Tibial artery (tissue), 4 donors: ENCODE measurements at regions not wholly inside any gene's neighbourhood (a gene's known extent, or its start where the extent isn't known, plus 50 kb on each side); places are given as distances from the start of the nearest gene placed in this dataset.
A peak's percentile ranks its signal among the peaks of the same experiment; 100 is the strongest.

Source experiments
- DNase-seq, 2 donors: peaks; one replicate each; pipeline ENCODE4 v3.0.0-alpha.2; 2019
- H3K27ac ChIP-seq, 2 donors: fragments of 200-600 bp; sonication (generic) in 1 of 2; 1 replicate in 1 of 2; 2 replicates in 1 of 2; pipeline ENCODE4 v1.5.1; 2018 to 2019; ENCODE audit warnings: mild to moderate bottlenecking in 1 of 2
- H3K27me3 ChIP-seq, 2 donors: fragments of 200-600 bp; sonication (generic) in 1 of 2; one replicate each; pipeline versions ENCODE4 v1.5.1 to v1.6.0; 2016 to 2019
- H3K36me3 ChIP-seq, 3 donors: fragments of 200-600 bp; sonication (generic) in 2 of 3; one replicate each; pipeline ENCODE4 v1.5.1; 2016 to 2019; ENCODE audit warnings: mild to moderate bottlenecking in 2 of 3
- H3K4me1 ChIP-seq, 4 donors: fragments of 200-600 bp; sonication (generic) in 2 of 4; 1 replicate in 3 of 4; 2 replicates in 1 of 4; pipeline ENCODE4 v1.5.1; 2016 to 2019
- H3K4me3 ChIP-seq, 2 donors: fragments of 200-600 bp; sonication (generic) in 1 of 2; 1 replicate in 1 of 2; 2 replicates in 1 of 2; pipeline ENCODE4 v1.5.1; 2018 to 2019; ENCODE audit warnings: mild to moderate bottlenecking in 2 of 2
- H3K9me3 ChIP-seq, 3 donors: fragments of 200-600 bp; sonication (generic) in 1 of 3; one replicate each; pipeline ENCODE4 v1.5.1; 2016 to 2019
- CTCF ChIP-seq, 2 experiments: fragments of 200-600 bp in 1 of 2; fragments of 450-650 bp in 1 of 2; IDR thresholded peaks; one replicate each; pipeline ENCODE4 v1.5.1; 2017 to 2019; ENCODE audit warnings: antibody characterized with exemption in 2 of 2, mild to moderate bottlenecking in 1 of 2, moderate library complexity in 1 of 2
- intact Hi-C: fragments of 100-400 bp; cut with DNase I; formaldehyde crosslinking; loops from one replicate; pipeline ENCODE4 v1.15.0; 2023; ENCODE audit warnings: low total_unique reads

GRCh38 chr1:55507578-55507931, 292.4 kb upstream of the USP24 start:
- no peaks in the 10 kb centered on the region for H3K36me3 ChIP-seq
- H3K4me3 ChIP-seq = no peak overlapping the region
- DNase-seq = no peak
- no peaks in the 10 kb centered on the region for H3K27me3 ChIP-seq
- no peaks in the 10 kb centered on the region for H3K9me3 ChIP-seq
- no peak for TF ChIP-seq CTCF (IDR thresholded peaks at IDR 0.05)
- H3K4me1 ChIP-seq = peaks cover 0 to 44% (median 8%) of the 10 kb centered on the region in 4 donors
- intact Hi-C loops = no loop called here
- H3K27ac ChIP-seq = peak overlapping the region in 1 of 2 donors; percentile 39

GRCh38 chr1:55506740-55507577, 291.8 kb upstream of the USP24 start:
- no peaks in the 10 kb centered on the region for H3K9me3 ChIP-seq
- DNase-seq = no peak
- no peak for TF ChIP-seq CTCF (IDR thresholded peaks at IDR 0.05)
- H3K27ac ChIP-seq = peak overlapping the region; percentile 39 to 46
- no peak overlapping the region for H3K4me3 ChIP-seq
- intact Hi-C loops = no loop called here
- H3K4me1 ChIP-seq = peaks cover 0 to 44% (median 8%) of the 10 kb centered on the region in 4 donors
- no peaks in the 10 kb centered on the region for H3K36me3 ChIP-seq
- H3K27me3 ChIP-seq = no peaks in the 10 kb centered on the region

GRCh38 chr1:55505326-55505725, 290.2 kb upstream of the USP24 start:
- no peak for TF ChIP-seq CTCF (IDR thresholded peaks at IDR 0.05)
- peaks cover 0 to 44% (median 6%) of the 10 kb centered on the region in 4 donors for H3K4me1 ChIP-seq
- H3K27me3 ChIP-seq = no peaks in the 10 kb centered on the region
- no peak overlapping the region for H3K4me3 ChIP-seq
- no peaks in the 10 kb centered on the region for H3K9me3 ChIP-seq
- intact Hi-C loops = no loop called here
- no peak overlapping the region for H3K27ac ChIP-seq
- no peak for DNase-seq
- H3K36me3 ChIP-seq = no peaks in the 10 kb centered on the region

DNA sequence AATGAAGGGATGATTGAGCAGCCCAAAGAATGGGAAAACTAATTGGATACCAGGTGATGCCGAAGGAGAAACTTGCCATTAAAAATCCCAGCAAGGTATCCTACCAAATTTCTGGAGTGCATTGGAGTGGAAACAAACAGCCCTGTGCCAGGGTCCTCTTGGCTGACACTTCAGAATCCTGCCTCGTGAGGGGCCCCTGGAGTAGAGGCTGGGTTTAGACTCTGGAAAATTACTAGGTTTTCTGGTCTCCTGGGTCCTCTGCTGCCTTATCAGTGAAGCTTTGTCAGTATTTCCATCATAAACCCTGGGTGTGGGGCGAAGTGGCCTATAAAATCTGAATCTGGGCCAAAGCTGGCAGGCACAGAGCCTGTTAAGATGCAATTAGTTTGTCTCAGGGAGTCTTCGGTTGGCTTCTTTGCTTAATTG, 289.2 kb upstream of the USP24 start:
- H3K36me3 ChIP-seq = no peaks in the 10 kb centered on the region
- H3K4me3 ChIP-seq = no peak overlapping the region
- DNase-seq = no peak
- H3K27ac ChIP-seq = peak overlapping the region; percentile 3 to 63
- H3K9me3 ChIP-seq = no peaks in the 10 kb centered on the region
- H3K4me1 ChIP-seq = peaks cover 0 to 44% (median 6%) of the 10 kb centered on the region in 4 donors
- TF ChIP-seq CTCF (IDR thresholded peaks at IDR 0.05) = no peak
- intact Hi-C loops = no loop called here
- no peaks in the 10 kb centered on the region for H3K27me3 ChIP-seq

- intact Hi-C loops = no loop called here
Measured at GRCh38 chr1:55503663-55504305, 288.6 kb upstream of the USP24 start.

More at GRCh38 chr1:55503663-55504305, 288.6 kb upstream of the USP24 start:
- Histone ChIP-seq H3K27ac (peak overlapping the region in 1 of 2 donors; percentile 63), H3K4me3 (no peak overlapping the region), H3K4me1 (peaks cover 0 to 44% (median 6%) of the 10 kb centered on the region in 4 donors), H3K9me3 (no peaks in the 10 kb centered on the region), H3K36me3 (no peaks in the 10 kb centered on the region), H3K27me3 (no peaks in the 10 kb centered on the region)
- DNase-seq = no peak
- no peak for TF ChIP-seq CTCF (IDR thresholded peaks at IDR 0.05)
